Mesothelial cell of epicardium (in vitro differentiated cells): ENCODE measurements at regions not wholly inside any gene's neighbourhood (a gene's known extent, or its start where the extent isn't known, plus 50 kb on each side); places are given as distances from the start of the nearest gene placed in this dataset.

ENCODE experiments used
- DNase-seq, 2 experiments: peaks; one replicate each; pipeline ENCODE4 v3.0.0; 2021; ENCODE audit warnings: low spot score in 2 of 2; ENCODE audit not compliant: unreplicated experiment in 2 of 2
- H3K27ac Mint-ChIP-seq: 2 replicates; pipeline ENCODE4 v1.8.0; 2021; ENCODE audit warnings: mixed read lengths
- H3K27me3 Mint-ChIP-seq: 2 replicates; pipeline ENCODE4 v1.8.0; 2021; ENCODE audit warnings: low read depth, mixed read lengths
- H3K36me3 Mint-ChIP-seq: 2 replicates; pipeline ENCODE4 v1.8.0; 2021; ENCODE audit warnings: mixed read lengths
- H3K4me1 Mint-ChIP-seq: 2 replicates; pipeline ENCODE4 v1.8.0; 2021; ENCODE audit warnings: mixed read lengths
- H3K4me3 Mint-ChIP-seq: 2 replicates; pipeline ENCODE4 v1.8.0; 2021; ENCODE audit warnings: mild to moderate bottlenecking, moderate library complexity, mixed read lengths
- H3K9me3 Mint-ChIP-seq: 2 replicates; pipeline ENCODE4 v1.8.0; 2021; ENCODE audit warnings: mixed read lengths
- TF ChIP-seq, protein P1 (sequence below): fragments of 200-600 bp; sonication (generic); IDR thresholded peaks from one replicate; pipeline ENCODE4 v1.5.0; 2021; ENCODE audit warnings: antibody characterized with exemption; ENCODE audit not compliant: unreplicated experiment

DNA sequence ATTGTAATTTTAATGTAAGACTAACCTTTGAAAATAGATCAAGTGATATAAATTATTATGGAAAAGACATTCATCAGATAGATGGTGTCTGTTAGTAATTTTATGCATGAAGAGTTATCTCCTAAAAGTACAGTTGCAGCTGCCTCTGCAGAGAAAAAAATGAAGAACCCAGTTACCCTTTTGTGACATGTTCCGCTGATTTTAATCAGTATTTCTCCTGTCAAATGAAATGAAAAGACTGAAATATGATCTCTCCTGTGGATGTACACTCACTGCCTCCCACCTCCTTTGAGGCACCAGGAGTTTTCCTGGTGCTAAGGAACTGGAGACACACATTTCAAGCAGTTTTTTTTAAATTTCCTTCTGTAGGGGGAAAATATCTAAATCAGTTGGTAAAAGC, 277.4 kb downstream of the KIF4B start:
- DNase-seq = no peak
- H3K9me3 Mint-ChIP-seq = no peaks in the 10 kb centered on the region
- peaks cover 14% of the 10 kb centered on the region for H3K27me3 Mint-ChIP-seq
- H3K27ac Mint-ChIP-seq = peak overlapping the region; percentile 36
- no peak overlapping the region for H3K4me3 Mint-ChIP-seq
- TF ChIP-seq, protein P1, sequence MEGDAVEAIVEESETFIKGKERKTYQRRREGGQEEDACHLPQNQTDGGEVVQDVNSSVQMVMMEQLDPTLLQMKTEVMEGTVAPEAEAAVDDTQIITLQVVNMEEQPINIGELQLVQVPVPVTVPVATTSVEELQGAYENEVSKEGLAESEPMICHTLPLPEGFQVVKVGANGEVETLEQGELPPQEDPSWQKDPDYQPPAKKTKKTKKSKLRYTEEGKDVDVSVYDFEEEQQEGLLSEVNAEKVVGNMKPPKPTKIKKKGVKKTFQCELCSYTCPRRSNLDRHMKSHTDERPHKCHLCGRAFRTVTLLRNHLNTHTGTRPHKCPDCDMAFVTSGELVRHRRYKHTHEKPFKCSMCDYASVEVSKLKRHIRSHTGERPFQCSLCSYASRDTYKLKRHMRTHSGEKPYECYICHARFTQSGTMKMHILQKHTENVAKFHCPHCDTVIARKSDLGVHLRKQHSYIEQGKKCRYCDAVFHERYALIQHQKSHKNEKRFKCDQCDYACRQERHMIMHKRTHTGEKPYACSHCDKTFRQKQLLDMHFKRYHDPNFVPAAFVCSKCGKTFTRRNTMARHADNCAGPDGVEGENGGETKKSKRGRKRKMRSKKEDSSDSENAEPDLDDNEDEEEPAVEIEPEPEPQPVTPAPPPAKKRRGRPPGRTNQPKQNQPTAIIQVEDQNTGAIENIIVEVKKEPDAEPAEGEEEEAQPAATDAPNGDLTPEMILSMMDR = no peak
- H3K4me1 Mint-ChIP-seq = peaks cover 18% of the 10 kb centered on the region
- no peaks in the 10 kb centered on the region for H3K36me3 Mint-ChIP-seq

DNA sequence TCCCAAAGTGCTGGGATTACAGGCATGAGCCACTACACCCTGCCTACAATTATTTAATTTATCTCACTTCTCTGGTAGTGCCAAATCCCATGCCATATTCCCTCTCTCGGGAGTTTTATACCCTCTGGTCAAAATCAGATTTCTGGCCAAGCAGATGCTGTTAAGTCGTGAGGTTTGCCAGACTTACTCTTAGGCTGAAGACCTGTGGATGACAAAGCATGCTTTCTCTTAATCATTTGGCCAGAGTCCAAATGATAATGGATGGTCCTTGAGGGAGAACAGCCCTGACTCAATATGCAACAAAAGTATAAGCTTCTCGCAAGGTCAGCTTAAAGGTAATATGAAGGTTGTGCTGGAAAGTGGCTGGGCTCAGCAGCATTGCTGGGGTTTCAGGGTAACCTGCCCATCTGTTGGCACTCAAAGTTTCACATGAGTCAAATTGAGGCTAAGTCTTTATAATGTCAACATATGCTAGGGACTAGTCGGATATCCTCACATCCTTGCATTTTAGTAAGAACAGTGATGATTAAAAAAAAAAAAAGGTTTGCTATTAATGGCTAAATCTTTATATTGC, 280.1 kb downstream of the KIF4B start:
- Mint-ChIP-seq H3K4me3 (no peak overlapping the region), H3K9me3 (no peaks in the 10 kb centered on the region), H3K36me3 (no peaks in the 10 kb centered on the region), H3K4me1 (peaks cover 18% of the 10 kb centered on the region), H3K27me3 (peaks cover 2% of the 10 kb centered on the region), H3K27ac (no peak overlapping the region)
- no peak for DNase-seq
- TF ChIP-seq, protein P1 = no peak

DNA sequence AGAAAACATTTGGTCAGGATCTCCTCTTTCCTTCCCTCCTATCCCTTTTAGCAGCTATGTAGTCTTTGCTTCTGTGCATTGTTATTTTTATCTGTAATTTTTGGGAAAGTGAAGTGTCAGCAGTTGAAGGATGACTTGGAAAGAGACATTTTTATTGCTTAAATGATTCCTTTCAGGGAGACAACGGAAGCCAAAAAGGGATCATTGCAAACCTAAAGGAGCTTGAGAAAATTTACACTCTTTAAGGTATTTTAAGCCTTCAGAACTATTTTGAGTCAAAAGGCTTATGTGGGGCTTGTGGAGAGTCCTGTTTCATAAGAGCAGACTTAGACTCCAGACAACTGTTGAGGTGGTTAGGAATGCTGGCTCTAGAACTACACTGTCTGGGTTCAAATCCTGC, 281.6 kb downstream of the KIF4B start:
- DNase-seq = no peak
- Mint-ChIP-seq H3K27ac (no peak overlapping the region), H3K36me3 (no peaks in the 10 kb centered on the region), H3K4me1 (peaks cover 18% of the 10 kb centered on the region), H3K4me3 (no peak overlapping the region), H3K27me3 (no peaks in the 10 kb centered on the region), H3K9me3 (no peaks in the 10 kb centered on the region)
- TF ChIP-seq, protein P1 = no peak

DNA sequence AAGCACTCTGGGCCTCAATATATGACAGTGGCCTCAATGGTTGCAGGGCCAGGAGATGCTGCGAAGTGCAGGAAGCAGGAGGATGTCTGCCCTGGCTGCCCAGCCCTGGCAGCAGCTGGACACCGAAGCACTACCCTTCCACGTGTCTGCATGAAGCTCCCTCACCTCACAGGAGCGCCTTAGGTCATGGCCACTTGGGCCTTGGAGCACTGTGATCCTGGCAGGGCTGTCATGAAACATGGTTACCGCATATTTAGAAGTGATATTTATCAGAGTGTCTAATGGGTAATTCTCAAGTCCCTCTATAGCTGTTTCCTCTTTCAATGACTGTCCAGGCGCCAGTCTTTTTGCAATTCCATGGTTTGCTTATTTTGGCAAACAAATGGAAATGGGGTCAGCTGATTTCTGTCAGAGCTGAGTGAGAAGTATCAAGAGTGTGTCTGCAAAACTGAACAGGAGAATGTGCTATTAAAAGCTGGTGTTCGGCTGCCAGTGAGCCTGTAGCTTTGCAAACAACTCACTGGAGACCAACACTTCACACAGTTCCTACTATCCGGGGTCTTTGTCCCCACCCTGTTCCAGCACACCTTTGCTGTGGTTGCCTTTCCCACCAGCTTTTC, 285.9 kb downstream of the KIF4B start:
- H3K4me3 Mint-ChIP-seq = no peak overlapping the region
- H3K4me1 Mint-ChIP-seq = peaks cover 4% of the 10 kb centered on the region
- DNase-seq = no peak
- H3K27ac Mint-ChIP-seq = no peak overlapping the region
- H3K36me3 Mint-ChIP-seq = no peaks in the 10 kb centered on the region
- TF ChIP-seq, protein P1 = no peak
- H3K9me3 Mint-ChIP-seq = no peaks in the 10 kb centered on the region
- H3K27me3 Mint-ChIP-seq = no peaks in the 10 kb centered on the region

DNA sequence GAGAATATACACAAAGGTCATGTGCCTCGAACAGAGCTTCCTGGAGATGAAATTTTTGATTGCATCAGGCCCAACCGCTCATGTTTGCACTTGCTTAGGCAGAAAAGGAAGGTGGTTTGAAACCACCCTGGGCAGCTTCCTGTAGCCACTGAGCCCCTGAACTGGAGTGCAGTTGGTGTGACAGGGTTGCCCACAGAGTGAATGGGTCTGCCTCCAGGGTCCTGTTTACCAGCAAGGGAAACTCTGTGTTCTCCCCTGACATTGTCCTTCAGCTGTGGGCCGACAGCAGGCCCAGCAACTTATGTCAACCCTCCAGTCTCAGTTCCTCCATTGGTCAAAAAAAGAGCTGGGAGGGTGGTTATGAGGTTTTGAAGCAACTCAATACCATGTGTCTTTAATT, 289.6 kb downstream of the KIF4B start:
- no peak for DNase-seq
- no peak overlapping the region for H3K4me3 Mint-ChIP-seq
- TF ChIP-seq, protein P1 = no peak

DNA sequence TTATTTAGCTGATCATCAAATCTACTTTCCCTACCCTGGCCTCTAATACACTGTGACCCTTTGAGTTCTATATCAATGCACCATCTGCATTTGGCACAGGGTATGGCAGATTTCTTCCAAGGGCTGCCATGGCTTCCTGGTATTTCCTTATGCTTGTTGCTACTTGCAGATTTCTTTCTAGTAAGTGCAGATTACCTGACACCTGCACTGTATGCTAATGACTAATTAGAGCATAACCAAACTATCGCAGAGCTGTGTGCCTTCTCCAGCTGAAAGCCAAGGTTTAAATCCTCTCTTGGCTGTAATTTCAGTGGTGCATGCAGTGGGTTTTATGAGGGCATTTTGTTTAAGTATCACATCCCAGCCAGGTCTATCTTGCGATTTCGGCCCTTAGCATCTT, 293.7 kb downstream of the KIF4B start:
- Mint-ChIP-seq H3K4me3 (no peak overlapping the region), H3K4me1 (no peaks in the 10 kb centered on the region), H3K9me3 (peaks cover 4% of the 10 kb centered on the region), H3K36me3 (no peaks in the 10 kb centered on the region), H3K27ac (no peak overlapping the region), H3K27me3 (peaks cover 27% of the 10 kb centered on the region)
- TF ChIP-seq, protein P1 = no peak
- no peak for DNase-seq

More for the DNA sequence above, 289.6 kb downstream of the KIF4B start:
- H3K4me1 Mint-ChIP-seq = no peaks in the 10 kb centered on the region
- H3K27ac Mint-ChIP-seq = no peak overlapping the region
- H3K36me3 Mint-ChIP-seq = no peaks in the 10 kb centered on the region
- H3K27me3 Mint-ChIP-seq = peaks cover 13% of the 10 kb centered on the region
- no peaks in the 10 kb centered on the region for H3K9me3 Mint-ChIP-seq
